AG04450 (cell line): ENCODE measurements at regions not wholly inside any gene's neighbourhood (a gene's known extent, or its start where the extent isn't known, plus 50 kb on each side); places are given as distances from the start of the nearest gene placed in this dataset.

Source experiments
- CTCF ChIA-PET: fragments of 300-600, 350-600 bp; formaldehyde crosslinking; extraction: SDS; loops from one replicate; lab custom pipeline; 2022; ENCODE audit warnings: antibody characterized with exemption, inconsistent platforms; lab: Charles Lee
- POLR2A ChIA-PET: fragments of 350-600 bp; formaldehyde crosslinking; extraction: SDS; loops from one replicate; lab custom pipeline; 2021; ENCODE audit warnings: antibody characterized with exemption, inconsistent platforms; lab: Yijun Ruan, JAX
- DNase-seq: peaks from one replicate; pipeline ENCODE4 v3.0.0-alpha.2; 2011; ENCODE audit warnings: low read depth, low spot score
- H3K27ac ChIP-seq: one replicate; pipeline ENCODE4 v1.5.1; 2012; ENCODE audit warnings: low read depth, low read length, control low read depth
- H3K27me3 ChIP-seq: one replicate; pipeline ENCODE4 v1.6.0; 2012; ENCODE audit warnings: low read length; ENCODE audit not compliant: control insufficient read depth, insufficient read depth
- H3K4me3 ChIP-seq: 2 replicates; pipeline ENCODE4 v1.5.1; 2011; ENCODE audit warnings: mild to moderate bottlenecking, low read depth, low read length, control low read depth
- H3K9me3 ChIP-seq: 2 replicates; pipeline ENCODE4 v1.5.1; 2012; ENCODE audit warnings: low read length; ENCODE audit not compliant: control insufficient read depth, insufficient read depth
- CTCF ChIP-seq: IDR thresholded peaks from 2 replicates; pipeline ENCODE4 v1.5.1; 2011; ENCODE audit warnings: low read depth, low read length, control low read depth, inconsistent platforms

- CTCF ChIA-PET = no interaction called here
- Histone ChIP-seq H3K4me3 (no peak overlapping the region), H3K27ac (no peak overlapping the region), H3K9me3 (no peaks in the 10 kb centered on the region), H3K27me3 (no peaks in the 10 kb centered on the region)
- TF ChIP-seq CTCF = no peak
- no peak for DNase-seq
- POLR2A ChIA-PET = no interaction called here
Measured at GRCh38 chr18:69217196-69218000, 183.3 kb upstream of the DOK6 start.

GRCh38 chr18:69220529-69220928 is 180.2 kb upstream of the DOK6 start:
- CTCF ChIA-PET = no interaction called here

GRCh38 chr18:69222089-69222488 is 178.6 kb upstream of the DOK6 start:
- DNase-seq = no peak
- Histone ChIP-seq H3K9me3 (no peaks in the 10 kb centered on the region), H3K27ac (no peak overlapping the region), H3K27me3 (no peaks in the 10 kb centered on the region), H3K4me3 (no peak overlapping the region)
- no peak for TF ChIP-seq CTCF
- POLR2A ChIA-PET = no interaction called here
- CTCF ChIA-PET = no interaction called here

More at GRCh38 chr18:69220529-69220928, 180.2 kb upstream of the DOK6 start:
- Histone ChIP-seq H3K27me3 (no peaks in the 10 kb centered on the region), H3K4me3 (no peak overlapping the region), H3K27ac (no peak overlapping the region), H3K9me3 (no peaks in the 10 kb centered on the region)
- POLR2A ChIA-PET = no interaction called here
- TF ChIP-seq CTCF = no peak
- DNase-seq = no peak

- Histone ChIP-seq H3K27me3 (no peaks in the 10 kb centered on the region), H3K9me3 (no peaks in the 10 kb centered on the region), H3K4me3 (no peak overlapping the region), H3K27ac (no peak overlapping the region)
- no peak for TF ChIP-seq CTCF
- POLR2A ChIA-PET = no interaction called here
- no peak for DNase-seq
- CTCF ChIA-PET = no interaction called here
Measured at GRCh38 chr18:69226971-69227370, 173.7 kb upstream of the DOK6 start.

GRCh38 chr18:69230204-69230603 is 170.5 kb upstream of the DOK6 start:
- H3K27me3 ChIP-seq = no peaks in the 10 kb centered on the region
- H3K27ac ChIP-seq = no peak overlapping the region
- DNase-seq = no peak
- POLR2A ChIA-PET = no interaction called here
- H3K9me3 ChIP-seq = no peaks in the 10 kb centered on the region
- TF ChIP-seq CTCF = no peak
- CTCF ChIA-PET = no interaction called here
- H3K4me3 ChIP-seq = no peak overlapping the region
